ENCODE measurements at regions not wholly inside any gene's neighbourhood (a gene's known extent, or its start where the extent isn't known, plus 50 kb on each side); places are given as distances from the start of the nearest gene placed in this dataset.

DNA sequence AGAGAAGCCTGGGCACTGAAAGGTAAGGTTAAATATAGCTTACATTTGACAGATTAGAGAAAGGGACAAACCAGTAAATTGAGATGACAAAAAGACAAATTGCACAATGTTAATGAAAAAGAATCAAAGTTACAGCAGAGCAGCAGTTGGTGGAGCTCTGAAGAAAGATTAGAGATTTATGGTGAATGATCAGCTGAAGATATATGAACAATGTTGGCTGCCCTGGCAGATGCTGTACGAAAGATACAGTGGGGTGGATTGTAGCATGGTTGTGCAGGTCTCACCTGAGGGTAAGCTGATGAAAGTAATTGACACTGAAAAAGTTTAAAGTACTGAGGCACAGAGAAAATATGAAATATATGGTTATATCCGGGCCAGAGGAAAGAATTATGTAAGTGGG, 492.1 kb downstream of the ARHGEF28 start:
- H3K4me2 ChIP-seq (ENCODE audit: low read length) = no peak overlapping the region
- H3K9me3 ChIP-seq (ENCODE audit: control insufficient read depth in 1 of 2, insufficient read depth in 1 of 2, low read depth in 1 of 2, low read length in 2 of 2) = no peaks in the 10 kb centered on the region
- no peak overlapping the region for H2AFZ ChIP-seq (ENCODE audit: low read depth, low read length, poor library complexity, severe bottlenecking)
- DNase-seq (ENCODE audit: low read depth, low spot score) = no peak
- no peak overlapping the region for H3K9ac ChIP-seq (ENCODE audit: low read length)
- H3K27ac ChIP-seq (ENCODE audit: low read depth, low read length) = no peak overlapping the region
- RAD21 ChIA-PET (ENCODE audit: low non-redundant PET in 1 of 2, low total read pairs in 2 of 2, uncharacterized antibody in 2 of 2, unreplicated experiment in 2 of 2) = no interaction called here
- no peak overlapping the region for H3K4me3 ChIP-seq (replicated peaks in 1 of 2; ENCODE audit: low read depth in 1 of 2, low read length in 2 of 2)
- no TSS peak for BruUV-seq (replicated peaks)
- no peaks in the 10 kb centered on the region for H4K20me1 ChIP-seq (ENCODE audit: insufficient read depth)
- H3K4me1 ChIP-seq (ENCODE audit: control insufficient read depth in 1 of 2, insufficient read depth in 2 of 2, low read length in 2 of 2) = no peaks in the 10 kb centered on the region
- no peak for ATAC-seq
- POLR2A ChIA-PET = no interaction called here
- H3K27me3 ChIP-seq (ENCODE audit: insufficient read depth, low read length) = no peaks in the 10 kb centered on the region
- no peaks in the 10 kb centered on the region for H3K36me3 ChIP-seq (ENCODE audit: control insufficient read depth in 1 of 2, insufficient read depth in 2 of 2, low read length in 2 of 2)
- H3K9me2 ChIP-seq (ENCODE audit: insufficient read depth) = no peaks in the 10 kb centered on the region
- CTCF ChIA-PET = no interaction called here
- no peak for TF ChIP-seq ELF1 (IDR thresholded peaks at IDR 0.05; ENCODE audit: borderline replicate concordance, low read depth)
- TF ChIP-seq CEBPB (IDR thresholded peaks at IDR 0.05; ENCODE audit: low read depth) = no peak
- no peak for TF ChIP-seq EZH2 (IDR thresholded peaks at IDR 0.05)
- TF ChIP-seq, protein P1, sequence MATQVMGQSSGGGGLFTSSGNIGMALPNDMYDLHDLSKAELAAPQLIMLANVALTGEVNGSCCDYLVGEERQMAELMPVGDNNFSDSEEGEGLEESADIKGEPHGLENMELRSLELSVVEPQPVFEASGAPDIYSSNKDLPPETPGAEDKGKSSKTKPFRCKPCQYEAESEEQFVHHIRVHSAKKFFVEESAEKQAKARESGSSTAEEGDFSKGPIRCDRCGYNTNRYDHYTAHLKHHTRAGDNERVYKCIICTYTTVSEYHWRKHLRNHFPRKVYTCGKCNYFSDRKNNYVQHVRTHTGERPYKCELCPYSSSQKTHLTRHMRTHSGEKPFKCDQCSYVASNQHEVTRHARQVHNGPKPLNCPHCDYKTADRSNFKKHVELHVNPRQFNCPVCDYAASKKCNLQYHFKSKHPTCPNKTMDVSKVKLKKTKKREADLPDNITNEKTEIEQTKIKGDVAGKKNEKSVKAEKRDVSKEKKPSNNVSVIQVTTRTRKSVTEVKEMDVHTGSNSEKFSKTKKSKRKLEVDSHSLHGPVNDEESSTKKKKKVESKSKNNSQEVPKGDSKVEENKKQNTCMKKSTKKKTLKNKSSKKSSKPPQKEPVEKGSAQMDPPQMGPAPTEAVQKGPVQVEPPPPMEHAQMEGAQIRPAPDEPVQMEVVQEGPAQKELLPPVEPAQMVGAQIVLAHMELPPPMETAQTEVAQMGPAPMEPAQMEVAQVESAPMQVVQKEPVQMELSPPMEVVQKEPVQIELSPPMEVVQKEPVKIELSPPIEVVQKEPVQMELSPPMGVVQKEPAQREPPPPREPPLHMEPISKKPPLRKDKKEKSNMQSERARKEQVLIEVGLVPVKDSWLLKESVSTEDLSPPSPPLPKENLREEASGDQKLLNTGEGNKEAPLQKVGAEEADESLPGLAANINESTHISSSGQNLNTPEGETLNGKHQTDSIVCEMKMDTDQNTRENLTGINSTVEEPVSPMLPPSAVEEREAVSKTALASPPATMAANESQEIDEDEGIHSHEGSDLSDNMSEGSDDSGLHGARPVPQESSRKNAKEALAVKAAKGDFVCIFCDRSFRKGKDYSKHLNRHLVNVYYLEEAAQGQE (IDR thresholded peaks at IDR 0.05; ENCODE audit: low read depth) = no peak
- TF ChIP-seq, protein P2, sequence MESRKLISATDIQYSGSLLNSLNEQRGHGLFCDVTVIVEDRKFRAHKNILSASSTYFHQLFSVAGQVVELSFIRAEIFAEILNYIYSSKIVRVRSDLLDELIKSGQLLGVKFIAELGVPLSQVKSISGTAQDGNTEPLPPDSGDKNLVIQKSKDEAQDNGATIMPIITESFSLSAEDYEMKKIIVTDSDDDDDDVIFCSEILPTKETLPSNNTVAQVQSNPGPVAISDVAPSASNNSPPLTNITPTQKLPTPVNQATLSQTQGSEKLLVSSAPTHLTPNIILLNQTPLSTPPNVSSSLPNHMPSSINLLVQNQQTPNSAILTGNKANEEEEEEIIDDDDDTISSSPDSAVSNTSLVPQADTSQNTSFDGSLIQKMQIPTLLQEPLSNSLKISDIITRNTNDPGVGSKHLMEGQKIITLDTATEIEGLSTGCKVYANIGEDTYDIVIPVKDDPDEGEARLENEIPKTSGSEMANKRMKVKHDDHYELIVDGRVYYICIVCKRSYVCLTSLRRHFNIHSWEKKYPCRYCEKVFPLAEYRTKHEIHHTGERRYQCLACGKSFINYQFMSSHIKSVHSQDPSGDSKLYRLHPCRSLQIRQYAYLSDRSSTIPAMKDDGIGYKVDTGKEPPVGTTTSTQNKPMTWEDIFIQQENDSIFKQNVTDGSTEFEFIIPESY (IDR thresholded peaks at IDR 0.05; ENCODE audit: extremely low read depth, insufficient replicate concordance, low read length) = no peak
- no peak for TF ChIP-seq RAD21 (IDR thresholded peaks at IDR 0.05; ENCODE audit: low read depth)
- TF ChIP-seq SP1 (IDR thresholded peaks at IDR 0.05; ENCODE audit: low read depth) = no peak
- no peak for TF ChIP-seq FOSL1 (IDR thresholded peaks at IDR 0.05; ENCODE audit: low read depth)
- TF ChIP-seq CBX3 (IDR thresholded peaks at IDR 0.05; ENCODE audit: low read depth) = no peak
- no peak for TF ChIP-seq TCF7L2 (IDR thresholded peaks at IDR 0.05; ENCODE audit: borderline replicate concordance, extremely low read depth, insufficient read depth, insufficient read length)
- TF ChIP-seq SRF (IDR thresholded peaks at IDR 0.05; ENCODE audit: low read depth) = no peak
- no peak for TF ChIP-seq SIN3A (IDR thresholded peaks at IDR 0.05; ENCODE audit: low read depth)
- TF ChIP-seq EZH2phosphoT487 (IDR thresholded peaks at IDR 0.05; ENCODE audit: borderline replicate concordance) = no peak
- no peak for TF ChIP-seq ZFX (IDR thresholded peaks at IDR 0.05)
- TF ChIP-seq POLR2A (IDR thresholded peaks at IDR 0.05; ENCODE audit: borderline replicate concordance, extremely low read depth, insufficient read depth, insufficient read length) = no peak
- TF ChIP-seq, protein P3, sequence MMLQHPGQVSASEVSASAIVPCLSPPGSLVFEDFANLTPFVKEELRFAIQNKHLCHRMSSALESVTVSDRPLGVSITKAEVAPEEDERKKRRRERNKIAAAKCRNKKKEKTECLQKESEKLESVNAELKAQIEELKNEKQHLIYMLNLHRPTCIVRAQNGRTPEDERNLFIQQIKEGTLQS (IDR thresholded peaks at IDR 0.05) = no peak
- no peak for TF ChIP-seq JUND (IDR thresholded peaks at IDR 0.05)
- no peak for TF ChIP-seq POLR2AphosphoS5 (IDR thresholded peaks at IDR 0.05; ENCODE audit: low read depth, low read length)
- intact Hi-C loops (cut with micrococcal nuclease) = no loop called here
- no peaks in the 10 kb centered on the region for H3K79me2 ChIP-seq (ENCODE audit: insufficient read depth, low read length)
